LNCaP clone FGC (cell line): ENCODE measurements at regions not wholly inside any gene's neighbourhood (a gene's known extent, or its start where the extent isn't known, plus 50 kb on each side); places are given as distances from the start of the nearest gene placed in this dataset.

ENCODE experiments used
- DNase-seq: peaks from one replicate; pipeline ENCODE4 v3.0.0-alpha.2; 2011; ENCODE audit warnings: low read depth
- H3K4me3 ChIP-seq: 2 replicates; pipeline ENCODE4 v1.5.1; 2011; ENCODE audit warnings: mild to moderate bottlenecking, low read depth, low read length, control low read depth
- CTCF ChIP-seq: IDR thresholded peaks from 2 replicates; pipeline ENCODE4 v1.5.1; 2012; ENCODE audit warnings: mild to moderate bottlenecking; ENCODE audit not compliant: control insufficient read depth, insufficient read depth; ENCODE audit errors: extremely low read depth

- TF ChIP-seq CTCF: no peak
- H3K4me3 ChIP-seq: no peak overlapping the region
- DNase-seq: peak; percentile 92
Measured at GRCh38 chr1:105396001-105396400, 1646.3 kb downstream of the AMY1C start.

- TF ChIP-seq CTCF: no peak
- DNase-seq: no peak
- no peak overlapping the region for H3K4me3 ChIP-seq
Measured at GRCh38 chr1:105398909-105399308, 1649.2 kb downstream of the AMY1C start.

GRCh38 chr1:105399716-105400115, 1650.0 kb downstream of the AMY1C start:
- H3K4me3 ChIP-seq: no peak overlapping the region
- TF ChIP-seq CTCF: no peak
- DNase-seq: peak; percentile 49

GRCh38 chr1:105416261-105416660, 1640.2 kb upstream of the PRMT6 start:
- TF ChIP-seq CTCF: no peak
- DNase-seq: no peak
- H3K4me3 ChIP-seq: no peak overlapping the region

GRCh38 chr1:105419030-105419429, 1637.4 kb upstream of the PRMT6 start:
- H3K4me3 ChIP-seq: no peak overlapping the region
- DNase-seq: no peak
- no peak for TF ChIP-seq CTCF

- no peak overlapping the region for H3K4me3 ChIP-seq
- DNase-seq: peak; percentile 28
- TF ChIP-seq CTCF: no peak
Measured at GRCh38 chr1:105427543-105427942, 1628.9 kb upstream of the PRMT6 start.

GRCh38 chr1:105436589-105437259, 1619.8 kb upstream of the PRMT6 start:
- no peak overlapping the region for H3K4me3 ChIP-seq
- TF ChIP-seq CTCF: no peak
- DNase-seq: no peak
